ENCODE measurements at regions not wholly inside any gene's neighbourhood (a gene's known extent, or its start where the extent isn't known, plus 50 kb on each side); places are given as distances from the start of the nearest gene placed in this dataset.

DNA sequence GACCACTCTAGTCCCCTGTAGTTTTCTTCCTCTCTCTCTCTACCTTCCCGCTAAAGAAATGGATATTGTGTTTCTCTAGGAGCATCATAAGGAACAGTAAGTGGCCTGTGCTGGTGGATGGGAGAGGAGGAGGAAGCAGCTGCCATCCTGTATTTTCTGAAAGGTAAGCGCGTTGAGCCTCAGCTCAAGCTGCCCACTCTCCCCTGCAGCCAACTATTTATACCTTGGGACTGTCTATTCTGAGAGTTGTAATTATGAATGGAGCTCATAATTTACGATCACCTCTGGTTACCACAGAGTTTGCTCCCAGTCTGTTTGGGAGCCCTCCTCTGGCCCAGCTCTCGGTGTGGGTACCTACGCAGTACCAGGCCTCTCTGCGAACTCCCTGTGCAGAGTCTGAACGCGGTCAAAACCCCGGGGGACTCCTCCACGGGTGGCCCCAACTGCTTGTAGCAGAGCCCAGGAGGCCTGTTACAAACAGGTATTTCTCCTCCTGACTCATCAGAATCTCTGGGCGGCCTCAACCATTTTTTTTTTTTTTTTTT is 285.4 kb downstream of the SMOC2 start:
- TF ChIP-seq, protein P1, sequence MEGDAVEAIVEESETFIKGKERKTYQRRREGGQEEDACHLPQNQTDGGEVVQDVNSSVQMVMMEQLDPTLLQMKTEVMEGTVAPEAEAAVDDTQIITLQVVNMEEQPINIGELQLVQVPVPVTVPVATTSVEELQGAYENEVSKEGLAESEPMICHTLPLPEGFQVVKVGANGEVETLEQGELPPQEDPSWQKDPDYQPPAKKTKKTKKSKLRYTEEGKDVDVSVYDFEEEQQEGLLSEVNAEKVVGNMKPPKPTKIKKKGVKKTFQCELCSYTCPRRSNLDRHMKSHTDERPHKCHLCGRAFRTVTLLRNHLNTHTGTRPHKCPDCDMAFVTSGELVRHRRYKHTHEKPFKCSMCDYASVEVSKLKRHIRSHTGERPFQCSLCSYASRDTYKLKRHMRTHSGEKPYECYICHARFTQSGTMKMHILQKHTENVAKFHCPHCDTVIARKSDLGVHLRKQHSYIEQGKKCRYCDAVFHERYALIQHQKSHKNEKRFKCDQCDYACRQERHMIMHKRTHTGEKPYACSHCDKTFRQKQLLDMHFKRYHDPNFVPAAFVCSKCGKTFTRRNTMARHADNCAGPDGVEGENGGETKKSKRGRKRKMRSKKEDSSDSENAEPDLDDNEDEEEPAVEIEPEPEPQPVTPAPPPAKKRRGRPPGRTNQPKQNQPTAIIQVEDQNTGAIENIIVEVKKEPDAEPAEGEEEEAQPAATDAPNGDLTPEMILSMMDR (IDR thresholded peaks at IDR 0.05) = no peak
- TF ChIP-seq REST (IDR thresholded peaks at IDR 0.05) (no peak), E2F6 (IDR thresholded peaks at IDR 0.05; ENCODE audit: borderline replicate concordance, low read depth) (no peak), MAZ (IDR thresholded peaks at IDR 0.05; ENCODE audit: borderline replicate concordance, low read depth, low read length) (no peak), POLR2A (IDR thresholded peaks at IDR 0.05; ENCODE audit: low read length) (no peak)

Measured in A549 (cell line).